ENCODE measurements at regions not wholly inside any gene's neighbourhood (a gene's known extent, or its start where the extent isn't known, plus 50 kb on each side); places are given as distances from the start of the nearest gene placed in this dataset.

- TF ChIP-seq CTCF (IDR thresholded peaks at IDR 0.05), result no peak
- TF ChIP-seq POLR2A (IDR thresholded peaks at IDR 0.05), result no peak
These were observed 72.8 kb upstream of the ZNF608 start for GRCh38 chr5:124819201-124819600.

All from lower leg skin (tissue), 3 donors.